Ureter (tissue), 1 donor: ENCODE measurements at regions not wholly inside any gene's neighbourhood (a gene's known extent, or its start where the extent isn't known, plus 50 kb on each side); places are given as distances from the start of the nearest gene placed in this dataset.
"Not testable (repeated sequence)": the region's sequence is repeated elsewhere in the genome, so short reads cannot be mapped to it uniquely, and the experiment has no call there.

Source experiments
- DNase-seq: peaks from one replicate; pipeline ENCODE4 v3.0.0-alpha.2; 2020; ENCODE audit warnings: low spot score
- donor health status: DM: yes; HTN: yes; CAD: no.

GRCh38 chrX:129084291-129084690, 439.0 kb downstream of the SMARCA1 start:
- DNase-seq, result not testable (repeated sequence)

GRCh38 chrX:129077424-129078170, 445.7 kb downstream of the SMARCA1 start:
- DNase-seq, result no peak

DNA sequence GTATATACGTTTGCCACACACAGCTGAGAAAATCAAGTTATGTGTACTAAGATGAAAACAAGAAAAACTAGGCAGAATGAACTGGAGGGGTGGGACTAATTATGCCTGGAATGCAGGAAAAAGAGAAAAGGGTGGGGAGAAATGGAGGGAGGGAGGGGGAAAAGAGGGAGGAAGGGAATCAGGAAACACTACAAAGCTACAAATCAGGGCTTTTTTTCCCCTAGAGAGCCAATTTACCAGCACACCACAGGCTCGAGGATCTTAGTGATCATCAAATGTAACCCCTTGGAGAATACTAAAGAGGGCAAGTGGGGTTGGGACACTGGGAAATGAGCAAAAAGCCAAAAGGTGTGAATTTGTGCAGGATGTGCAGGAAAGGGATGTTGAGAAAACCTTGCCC, 451.9 kb downstream of the SMARCA1 start:
- no peak for DNase-seq

GRCh38 chrX:129065895-129066294, 457.4 kb downstream of the SMARCA1 start:
- no peak for DNase-seq

GRCh38 chrX:129058405-129058804, 464.9 kb downstream of the SMARCA1 start:
- DNase-seq, result no peak

DNA sequence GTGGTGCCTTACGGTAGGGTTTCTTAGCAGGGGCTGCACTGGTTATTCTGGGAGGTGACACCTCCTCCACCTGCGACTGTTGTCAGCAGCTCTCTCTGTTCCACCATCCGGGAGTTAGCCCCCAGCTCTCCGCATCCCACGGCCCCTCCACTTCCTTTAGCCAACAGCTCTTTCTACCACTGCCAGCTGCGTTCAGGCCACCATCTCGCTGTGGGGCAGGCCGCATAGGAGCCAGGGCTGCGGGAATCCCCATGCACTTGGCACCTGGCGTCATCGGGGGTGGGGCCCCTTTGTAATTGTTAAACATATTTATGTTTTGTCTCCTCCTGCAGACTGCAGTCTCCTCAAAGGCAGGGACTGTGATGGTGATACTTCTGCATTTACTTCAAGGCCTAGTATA, 480.2 kb downstream of the SMARCA1 start:
- no peak for DNase-seq

GRCh38 chrX:129041319-129041718, 482.0 kb downstream of the SMARCA1 start:
- DNase-seq, result no peak

- no peak for DNase-seq
Measured at GRCh38 chrX:129040124-129040523, 483.2 kb downstream of the SMARCA1 start.

GRCh38 chrX:129039176-129039575, 484.1 kb downstream of the SMARCA1 start:
- DNase-seq, result no peak

GRCh38 chrX:129037389-129037788, 485.9 kb downstream of the SMARCA1 start:
- DNase-seq, result no peak

DNA sequence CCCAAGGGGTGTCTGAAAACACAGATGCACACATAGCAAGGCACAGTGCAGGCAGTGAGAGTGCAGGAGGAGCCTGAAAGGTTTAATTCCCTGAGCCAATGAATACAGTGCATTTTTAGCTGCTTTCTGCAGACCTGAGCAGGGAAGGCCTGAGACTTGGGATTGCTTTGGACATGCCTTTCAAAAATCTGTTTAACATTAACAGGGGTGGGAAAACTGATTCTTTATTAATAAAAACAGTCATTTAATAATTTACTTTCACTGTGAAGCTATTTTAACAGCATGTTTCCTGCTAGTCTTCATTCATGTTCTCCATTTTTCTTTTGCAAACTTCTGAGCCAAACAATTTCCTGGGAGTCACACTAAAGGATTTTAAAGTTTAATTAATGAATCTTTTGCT, 488.1 kb downstream of the SMARCA1 start:
- DNase-seq, result no peak

DNA sequence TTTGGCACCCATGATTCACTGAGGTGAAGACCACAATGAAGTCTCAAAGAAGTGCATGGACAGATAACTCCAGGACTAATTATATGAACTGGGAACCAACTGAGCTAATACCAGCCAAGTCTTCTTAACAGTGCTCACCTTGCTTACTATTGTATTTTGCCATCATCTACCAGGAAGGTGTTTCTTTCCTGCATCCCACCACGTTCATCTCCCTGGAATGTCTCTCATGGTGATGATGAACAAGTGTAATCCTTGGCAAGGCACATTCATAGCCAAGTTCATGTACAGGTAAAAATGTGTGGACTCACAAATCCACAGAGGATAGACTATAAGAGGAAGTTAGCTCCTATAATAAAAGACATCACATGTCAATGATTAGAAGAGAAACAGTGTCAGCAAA, 489.1 kb downstream of the SMARCA1 start:
- no peak for DNase-seq

GRCh38 chrX:129026202-129026601, 497.1 kb downstream of the SMARCA1 start:
- no peak for DNase-seq

GRCh38 chrX:129025376-129025775, 497.9 kb downstream of the SMARCA1 start:
- DNase-seq, result no peak

GRCh38 chrX:129019412-129019811, 503.9 kb downstream of the SMARCA1 start:
- DNase-seq, result no peak

DNA sequence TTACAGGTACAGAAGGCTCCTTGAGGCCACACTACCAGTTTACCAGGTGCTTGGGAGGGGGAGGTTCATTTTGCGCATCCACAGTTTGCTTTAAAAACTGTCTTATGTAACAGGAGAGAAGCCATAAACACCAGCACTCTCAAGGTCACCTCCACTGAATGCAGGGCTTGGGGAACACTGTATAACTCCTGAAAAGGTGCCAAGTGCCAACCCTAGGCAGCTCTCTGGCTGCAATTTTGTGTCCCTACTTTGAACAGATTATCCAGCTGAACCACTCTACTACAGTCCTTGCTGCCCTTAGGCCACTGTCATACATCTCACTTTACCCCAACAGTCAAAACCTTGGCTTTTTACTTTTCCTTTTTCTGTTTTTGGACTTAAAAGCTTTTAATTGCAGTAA, 507.9 kb downstream of the SMARCA1 start:
- no peak for DNase-seq

GRCh38 chrX:129013574-129013973, 509.7 kb downstream of the SMARCA1 start:
- DNase-seq, result no peak

GRCh38 chrX:129007631-129008030, 515.7 kb downstream of the SMARCA1 start:
- DNase-seq, result no peak

GRCh38 chrX:129006491-129006890, 516.8 kb downstream of the SMARCA1 start:
- DNase-seq, result no peak

GRCh38 chrX:129000797-129001196, 522.5 kb downstream of the SMARCA1 start:
- DNase-seq, result no peak

DNA sequence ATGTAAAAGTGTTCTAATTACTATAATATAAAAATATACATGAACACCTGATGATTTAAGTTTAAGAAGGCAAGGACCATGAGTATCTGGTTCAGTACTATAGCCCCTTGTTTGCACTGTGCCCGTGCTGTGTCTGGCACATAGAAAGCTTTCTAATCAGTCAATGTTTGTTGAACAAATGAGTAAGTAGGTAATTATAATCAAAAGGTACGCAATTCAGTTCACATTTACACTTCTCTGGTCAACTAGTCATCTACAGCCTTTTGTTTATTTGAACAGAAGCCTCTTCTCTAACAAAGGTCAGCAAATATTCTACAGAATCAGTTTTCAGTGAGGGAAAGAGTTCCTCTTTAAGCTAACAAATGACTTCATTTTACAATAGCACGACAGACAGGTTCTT, 523.3 kb downstream of the SMARCA1 start:
- DNase-seq, result no peak

GRCh38 chrX:128992107-128992971, 531.0 kb downstream of the SMARCA1 start:
- DNase-seq, result no peak

GRCh38 chrX:128975745-128976144, 547.5 kb downstream of the SMARCA1 start:
- peak; percentile 45 for DNase-seq
